ENCODE measurements at regions not wholly inside any gene's neighbourhood (a gene's known extent, or its start where the extent isn't known, plus 50 kb on each side); places are given as distances from the start of the nearest gene placed in this dataset.

DNA sequence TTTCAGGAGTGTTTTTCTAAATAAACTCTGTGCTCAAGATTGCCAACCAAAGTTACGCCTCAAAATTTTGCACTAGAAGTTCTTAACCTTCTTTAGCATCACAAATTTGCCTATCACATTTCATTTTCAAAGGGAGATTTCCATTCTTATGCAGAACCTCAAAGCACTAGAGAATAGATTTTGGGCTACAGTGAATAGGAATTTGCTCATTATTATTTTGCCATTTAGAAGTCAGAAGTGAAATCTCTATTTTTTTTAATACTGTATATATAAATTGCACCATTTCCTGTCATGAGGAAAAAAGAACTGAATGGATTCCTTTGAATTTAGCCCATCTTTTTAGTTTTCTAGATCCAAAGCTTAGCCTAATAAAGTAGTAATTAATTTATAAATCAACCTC lies 796.4 kb downstream of the ADGRL2 start:
- no peaks in the 10 kb centered on the region for H3K4me1 Mint-ChIP-seq
- no peaks in the 10 kb centered on the region for H3K9me3 Mint-ChIP-seq
- H3K36me3 Mint-ChIP-seq (ENCODE audit: low read depth) = no peaks in the 10 kb centered on the region
- no peak for DNase-seq (ENCODE audit: low read depth, low spot score)
- H3K4me3 Mint-ChIP-seq = no peak overlapping the region
- TF ChIP-seq, protein P1, sequence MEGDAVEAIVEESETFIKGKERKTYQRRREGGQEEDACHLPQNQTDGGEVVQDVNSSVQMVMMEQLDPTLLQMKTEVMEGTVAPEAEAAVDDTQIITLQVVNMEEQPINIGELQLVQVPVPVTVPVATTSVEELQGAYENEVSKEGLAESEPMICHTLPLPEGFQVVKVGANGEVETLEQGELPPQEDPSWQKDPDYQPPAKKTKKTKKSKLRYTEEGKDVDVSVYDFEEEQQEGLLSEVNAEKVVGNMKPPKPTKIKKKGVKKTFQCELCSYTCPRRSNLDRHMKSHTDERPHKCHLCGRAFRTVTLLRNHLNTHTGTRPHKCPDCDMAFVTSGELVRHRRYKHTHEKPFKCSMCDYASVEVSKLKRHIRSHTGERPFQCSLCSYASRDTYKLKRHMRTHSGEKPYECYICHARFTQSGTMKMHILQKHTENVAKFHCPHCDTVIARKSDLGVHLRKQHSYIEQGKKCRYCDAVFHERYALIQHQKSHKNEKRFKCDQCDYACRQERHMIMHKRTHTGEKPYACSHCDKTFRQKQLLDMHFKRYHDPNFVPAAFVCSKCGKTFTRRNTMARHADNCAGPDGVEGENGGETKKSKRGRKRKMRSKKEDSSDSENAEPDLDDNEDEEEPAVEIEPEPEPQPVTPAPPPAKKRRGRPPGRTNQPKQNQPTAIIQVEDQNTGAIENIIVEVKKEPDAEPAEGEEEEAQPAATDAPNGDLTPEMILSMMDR (conservative IDR thresholded peaks at IDR 0.05) = no peak
- no peak overlapping the region for H3K27ac Mint-ChIP-seq (ENCODE audit: unreplicated experiment)
- no peaks in the 10 kb centered on the region for H3K27me3 Mint-ChIP-seq (ENCODE audit: low read depth)

DNA sequence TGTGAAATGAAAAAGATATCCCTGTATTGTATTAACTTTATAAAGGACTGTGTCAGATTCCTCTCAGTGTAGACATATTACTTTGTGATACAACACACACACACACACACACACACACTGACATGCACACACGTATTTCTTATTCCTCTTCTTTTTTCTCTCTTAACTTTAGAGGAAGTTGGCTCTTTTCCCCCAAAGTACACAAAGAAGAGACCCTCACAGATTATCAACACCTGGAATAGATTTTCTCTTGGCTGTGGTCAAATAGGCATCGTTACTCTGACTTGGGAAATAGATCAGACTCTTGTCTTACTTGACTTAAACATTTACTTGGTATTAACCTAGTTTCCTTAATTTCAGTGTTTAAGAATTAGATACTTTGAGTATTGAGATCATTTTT lies 792.8 kb downstream of the ADGRL2 start:
- Mint-ChIP-seq H3K9me3 (peaks cover 4% of the 10 kb centered on the region), H3K27me3 (ENCODE audit: low read depth) (no peaks in the 10 kb centered on the region), H3K4me1 (peaks cover 6% of the 10 kb centered on the region), H3K4me3 (no peak overlapping the region), H3K27ac (ENCODE audit: unreplicated experiment) (no peak overlapping the region), H3K36me3 (ENCODE audit: low read depth) (no peaks in the 10 kb centered on the region)
- TF ChIP-seq, protein P1 (conservative IDR thresholded peaks at IDR 0.05) = no peak
- DNase-seq (ENCODE audit: low read depth, low spot score) = no peak

DNA sequence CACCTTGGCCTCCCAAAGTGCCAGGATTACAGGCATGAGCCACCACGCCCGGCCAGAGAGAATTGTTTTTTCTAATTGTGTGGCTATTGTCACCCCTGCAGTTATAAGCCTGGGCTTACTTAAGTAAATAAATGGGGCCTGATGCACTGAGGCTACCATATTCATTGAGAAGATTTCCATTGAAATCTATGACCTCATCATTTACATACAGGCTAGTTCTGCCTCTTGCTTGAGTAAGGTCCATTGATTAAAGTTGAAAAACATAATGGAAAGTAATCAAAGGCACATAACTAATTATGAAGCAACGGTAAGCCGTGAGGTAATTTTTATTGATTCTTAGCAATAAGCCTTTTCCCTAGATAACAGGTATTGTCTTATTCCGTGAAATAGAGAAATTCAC lies 788.9 kb downstream of the ADGRL2 start:
- Mint-ChIP-seq H3K27me3 (ENCODE audit: low read depth) (no peaks in the 10 kb centered on the region), H3K4me1 (peaks cover 9% of the 10 kb centered on the region), H3K36me3 (ENCODE audit: low read depth) (no peaks in the 10 kb centered on the region), H3K27ac (ENCODE audit: unreplicated experiment) (no peak overlapping the region), H3K9me3 (peaks cover 4% of the 10 kb centered on the region), H3K4me3 (no peak overlapping the region)
- DNase-seq (ENCODE audit: low read depth, low spot score) = no peak
- TF ChIP-seq, protein P1 (conservative IDR thresholded peaks at IDR 0.05) = no peak

DNA sequence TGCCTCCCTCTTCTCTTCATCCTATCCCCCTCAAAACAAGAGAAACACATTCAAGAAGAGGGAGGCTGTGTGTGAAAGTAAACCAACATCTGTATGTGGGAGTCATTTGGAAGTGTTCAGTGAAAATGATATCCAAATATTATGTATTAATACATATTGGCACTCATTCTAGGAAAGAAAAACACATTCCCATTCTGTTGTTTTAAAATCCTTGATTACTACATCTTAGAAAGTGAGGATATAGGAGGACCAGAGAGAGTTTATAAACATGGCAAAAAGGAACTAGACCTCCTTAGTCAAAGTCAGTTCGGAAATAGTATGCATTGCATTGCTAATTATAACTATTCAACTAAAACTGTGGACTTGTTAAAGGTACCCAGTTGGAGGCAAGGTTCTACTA lies 786.6 kb downstream of the ADGRL2 start:
- no peaks in the 10 kb centered on the region for H3K36me3 Mint-ChIP-seq (ENCODE audit: low read depth)
- TF ChIP-seq, protein P1 (conservative IDR thresholded peaks at IDR 0.05) = no peak
- no peaks in the 10 kb centered on the region for H3K27me3 Mint-ChIP-seq (ENCODE audit: low read depth)
- no peak overlapping the region for H3K27ac Mint-ChIP-seq (ENCODE audit: unreplicated experiment)
- DNase-seq (ENCODE audit: low read depth, low spot score) = no peak
- H3K9me3 Mint-ChIP-seq = peaks cover 4% of the 10 kb centered on the region
- H3K4me1 Mint-ChIP-seq = peaks cover 9% of the 10 kb centered on the region
- no peak overlapping the region for H3K4me3 Mint-ChIP-seq

DNA sequence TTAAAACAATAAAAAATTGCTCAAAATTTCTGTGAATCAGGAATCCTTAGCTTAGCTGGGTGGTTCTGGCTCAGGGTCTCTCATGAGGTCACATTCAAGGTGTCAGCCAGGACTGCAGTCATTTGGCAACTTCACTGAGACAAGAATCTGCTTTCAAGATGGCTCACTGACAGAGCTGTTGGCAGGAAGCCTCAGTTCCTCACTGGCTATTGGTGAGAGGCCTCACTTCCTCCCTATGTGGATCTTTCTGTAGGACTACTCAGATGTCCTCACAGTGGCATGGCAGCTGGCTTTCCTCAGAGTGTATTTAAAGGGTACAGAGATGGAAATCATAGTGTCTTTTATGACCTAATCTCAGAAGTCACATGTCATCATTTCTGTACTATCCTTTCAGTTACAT lies 785.7 kb downstream of the ADGRL2 start:
- no peaks in the 10 kb centered on the region for H3K27me3 Mint-ChIP-seq (ENCODE audit: low read depth)
- H3K27ac Mint-ChIP-seq (ENCODE audit: unreplicated experiment) = no peak overlapping the region
- no peak for DNase-seq (ENCODE audit: low read depth, low spot score)
- no peak overlapping the region for H3K4me3 Mint-ChIP-seq
- peaks cover 9% of the 10 kb centered on the region for H3K4me1 Mint-ChIP-seq
- no peaks in the 10 kb centered on the region for H3K36me3 Mint-ChIP-seq (ENCODE audit: low read depth)
- H3K9me3 Mint-ChIP-seq = peaks cover 4% of the 10 kb centered on the region
- TF ChIP-seq, protein P1 (conservative IDR thresholded peaks at IDR 0.05) = no peak

DNA sequence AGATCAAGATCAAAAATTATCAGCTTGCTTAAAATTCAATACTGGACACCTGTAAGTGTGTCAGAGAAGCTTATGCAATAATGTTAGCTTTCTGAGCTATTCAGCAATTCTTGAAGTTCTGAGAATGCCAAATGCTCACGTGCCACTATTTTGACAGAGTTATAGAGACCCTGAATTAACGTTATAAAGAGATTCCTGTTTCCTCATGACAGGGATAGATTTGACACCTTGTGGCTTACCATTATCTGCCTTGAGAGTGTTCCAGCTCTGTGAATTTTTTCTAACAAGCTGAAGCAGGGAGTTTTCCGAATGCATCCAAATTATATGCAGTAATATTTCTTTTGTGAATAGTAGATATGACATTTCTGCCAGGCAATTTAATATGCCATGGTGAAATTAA lies 781.6 kb downstream of the ADGRL2 start:
- H3K4me1 Mint-ChIP-seq = no peaks in the 10 kb centered on the region
- no peak overlapping the region for H3K27ac Mint-ChIP-seq (ENCODE audit: unreplicated experiment)
- H3K36me3 Mint-ChIP-seq (ENCODE audit: low read depth) = no peaks in the 10 kb centered on the region
- no peaks in the 10 kb centered on the region for H3K9me3 Mint-ChIP-seq
- no peaks in the 10 kb centered on the region for H3K27me3 Mint-ChIP-seq (ENCODE audit: low read depth)
- no peak overlapping the region for H3K4me3 Mint-ChIP-seq
- TF ChIP-seq, protein P1 (conservative IDR thresholded peaks at IDR 0.05) = no peak
- no peak for DNase-seq (ENCODE audit: low read depth, low spot score)
